ENCODE measurements at regions not wholly inside any gene's neighbourhood (a gene's known extent, or its start where the extent isn't known, plus 50 kb on each side); places are given as distances from the start of the nearest gene placed in this dataset.

DNA sequence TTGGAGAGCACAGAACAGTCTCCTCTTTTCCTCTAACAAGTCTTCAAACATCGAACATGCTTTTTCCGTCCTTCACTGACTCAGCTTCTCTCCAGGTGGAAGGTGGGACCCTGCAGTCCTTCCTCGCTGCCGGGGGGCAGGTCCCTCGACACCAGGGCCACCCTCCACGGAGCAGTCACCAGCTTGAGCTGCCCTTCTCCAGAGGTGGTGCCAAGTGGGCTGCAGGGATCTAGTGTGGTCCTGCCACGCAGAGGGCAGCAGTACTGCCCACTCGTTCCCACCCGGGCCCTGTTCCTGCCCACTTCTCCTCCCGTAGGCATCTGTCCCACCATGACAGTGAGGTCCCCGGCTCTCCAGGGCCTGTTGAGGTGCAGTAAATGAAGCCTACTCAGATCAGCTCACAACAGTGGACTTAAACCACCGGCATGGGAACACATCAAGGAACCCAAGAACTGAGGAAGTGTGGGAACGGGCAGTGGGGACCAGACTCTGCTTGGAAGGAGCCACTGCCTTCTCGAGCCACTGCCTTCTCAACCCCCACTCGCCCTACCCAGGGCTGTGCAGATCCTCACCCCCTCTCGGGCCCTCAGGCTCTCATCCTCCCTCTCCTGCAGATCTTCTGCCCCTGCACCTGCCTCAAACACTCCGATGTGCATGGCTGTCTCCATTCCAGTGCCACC is 153.9 kb downstream of the OAT start:
- peaks cover 20% of the 10 kb centered on the region for H3K27me3 Mint-ChIP-seq (ENCODE audit: low read depth, poor library complexity)
- no peak overlapping the region for H3K4me3 Mint-ChIP-seq
- H3K9me3 Mint-ChIP-seq: no peaks in the 10 kb centered on the region
- peak overlapping the region; percentile 74 for H3K27ac Mint-ChIP-seq
- TF ChIP-seq, protein P1, sequence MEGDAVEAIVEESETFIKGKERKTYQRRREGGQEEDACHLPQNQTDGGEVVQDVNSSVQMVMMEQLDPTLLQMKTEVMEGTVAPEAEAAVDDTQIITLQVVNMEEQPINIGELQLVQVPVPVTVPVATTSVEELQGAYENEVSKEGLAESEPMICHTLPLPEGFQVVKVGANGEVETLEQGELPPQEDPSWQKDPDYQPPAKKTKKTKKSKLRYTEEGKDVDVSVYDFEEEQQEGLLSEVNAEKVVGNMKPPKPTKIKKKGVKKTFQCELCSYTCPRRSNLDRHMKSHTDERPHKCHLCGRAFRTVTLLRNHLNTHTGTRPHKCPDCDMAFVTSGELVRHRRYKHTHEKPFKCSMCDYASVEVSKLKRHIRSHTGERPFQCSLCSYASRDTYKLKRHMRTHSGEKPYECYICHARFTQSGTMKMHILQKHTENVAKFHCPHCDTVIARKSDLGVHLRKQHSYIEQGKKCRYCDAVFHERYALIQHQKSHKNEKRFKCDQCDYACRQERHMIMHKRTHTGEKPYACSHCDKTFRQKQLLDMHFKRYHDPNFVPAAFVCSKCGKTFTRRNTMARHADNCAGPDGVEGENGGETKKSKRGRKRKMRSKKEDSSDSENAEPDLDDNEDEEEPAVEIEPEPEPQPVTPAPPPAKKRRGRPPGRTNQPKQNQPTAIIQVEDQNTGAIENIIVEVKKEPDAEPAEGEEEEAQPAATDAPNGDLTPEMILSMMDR (IDR thresholded peaks at IDR 0.05): no peak
- no peak for DNase-seq
- peaks cover 21% of the 10 kb centered on the region for H3K4me1 Mint-ChIP-seq
- no peaks in the 10 kb centered on the region for H3K36me3 Mint-ChIP-seq (ENCODE audit: low read depth)

DNA sequence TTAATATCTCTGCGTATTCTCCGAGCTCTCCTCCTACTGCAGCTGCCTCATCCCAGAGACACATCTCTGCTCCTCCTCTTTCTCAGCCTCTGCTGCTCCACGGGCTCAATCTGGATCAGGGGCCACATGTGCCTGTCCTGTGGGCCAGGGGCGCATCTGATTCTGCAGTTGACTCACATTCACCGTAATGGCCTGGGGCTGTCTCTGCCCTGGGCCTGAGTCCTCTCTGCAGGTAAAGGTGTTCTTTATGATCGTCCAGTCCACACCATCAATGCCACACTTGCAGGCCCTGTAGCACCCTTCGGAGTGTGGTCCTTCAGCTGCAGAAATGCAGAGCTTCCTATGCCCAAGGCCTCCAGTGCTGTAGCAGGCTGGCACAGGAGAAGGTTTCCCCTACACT is 154.5 kb downstream of the OAT start:
- Mint-ChIP-seq H3K27me3 (ENCODE audit: low read depth, poor library complexity) (peaks cover 20% of the 10 kb centered on the region), H3K36me3 (ENCODE audit: low read depth) (no peaks in the 10 kb centered on the region), H3K9me3 (no peaks in the 10 kb centered on the region), H3K4me3 (no peak overlapping the region), H3K27ac (no peak overlapping the region), H3K4me1 (peaks cover 21% of the 10 kb centered on the region)
- TF ChIP-seq, protein P1 (IDR thresholded peaks at IDR 0.05): no peak
- no peak for DNase-seq

DNA sequence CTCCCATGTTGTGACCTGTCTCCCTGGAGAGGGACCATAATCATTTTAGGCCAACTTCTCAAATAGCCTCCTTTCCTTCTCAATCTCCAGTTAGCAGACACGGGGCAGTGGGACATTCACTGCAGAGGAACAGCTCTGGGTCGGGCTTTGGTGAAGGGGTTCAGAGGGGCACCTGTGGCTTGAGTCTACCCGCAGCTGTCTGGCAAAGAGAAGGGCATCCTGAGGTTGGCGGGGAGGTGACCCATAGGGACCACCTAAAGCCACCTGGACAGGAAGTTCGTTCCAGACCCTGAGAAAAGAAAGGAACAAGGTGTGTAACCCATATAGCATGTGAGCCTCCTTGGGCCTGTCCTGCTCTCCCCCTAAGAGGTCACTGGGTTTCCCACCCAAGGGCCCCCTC is 155.0 kb downstream of the OAT start:
- peaks cover 25% of the 10 kb centered on the region for H3K27me3 Mint-ChIP-seq (ENCODE audit: low read depth, poor library complexity)
- no peaks in the 10 kb centered on the region for H3K36me3 Mint-ChIP-seq (ENCODE audit: low read depth)
- H3K4me1 Mint-ChIP-seq: peaks cover 21% of the 10 kb centered on the region
- H3K9me3 Mint-ChIP-seq: peaks cover 4% of the 10 kb centered on the region
- no peak overlapping the region for H3K4me3 Mint-ChIP-seq
- no peak overlapping the region for H3K27ac Mint-ChIP-seq
- TF ChIP-seq, protein P1 (IDR thresholded peaks at IDR 0.05): no peak
- DNase-seq: no peak

DNA sequence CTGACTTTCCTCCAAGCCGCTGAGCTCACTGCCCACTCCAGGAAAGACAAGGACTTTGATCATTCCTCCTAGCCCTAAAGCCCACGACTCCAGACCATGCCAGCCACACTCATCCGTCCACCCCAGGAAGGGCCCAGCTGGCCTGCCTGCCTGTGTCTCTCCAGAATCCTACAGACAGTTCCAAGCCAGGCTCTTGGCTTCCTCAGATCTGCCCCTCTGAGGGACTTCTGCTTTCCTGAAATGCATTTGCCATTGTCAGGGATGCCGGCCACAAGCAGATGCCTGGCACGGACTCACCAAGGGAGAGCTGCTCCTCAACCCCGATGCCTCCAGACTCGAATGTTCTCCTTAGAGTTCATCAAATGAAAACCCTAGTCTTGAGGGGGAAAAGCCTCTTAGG is 155.8 kb downstream of the OAT start:
- TF ChIP-seq, protein P1 (IDR thresholded peaks at IDR 0.05): no peak
- Mint-ChIP-seq H3K9me3 (peaks cover 4% of the 10 kb centered on the region), H3K4me1 (peaks cover 26% of the 10 kb centered on the region), H3K27me3 (ENCODE audit: low read depth, poor library complexity) (peaks cover 27% of the 10 kb centered on the region), H3K36me3 (ENCODE audit: low read depth) (no peaks in the 10 kb centered on the region), H3K4me3 (no peak overlapping the region), H3K27ac (no peak overlapping the region)
- DNase-seq: no peak

DNA sequence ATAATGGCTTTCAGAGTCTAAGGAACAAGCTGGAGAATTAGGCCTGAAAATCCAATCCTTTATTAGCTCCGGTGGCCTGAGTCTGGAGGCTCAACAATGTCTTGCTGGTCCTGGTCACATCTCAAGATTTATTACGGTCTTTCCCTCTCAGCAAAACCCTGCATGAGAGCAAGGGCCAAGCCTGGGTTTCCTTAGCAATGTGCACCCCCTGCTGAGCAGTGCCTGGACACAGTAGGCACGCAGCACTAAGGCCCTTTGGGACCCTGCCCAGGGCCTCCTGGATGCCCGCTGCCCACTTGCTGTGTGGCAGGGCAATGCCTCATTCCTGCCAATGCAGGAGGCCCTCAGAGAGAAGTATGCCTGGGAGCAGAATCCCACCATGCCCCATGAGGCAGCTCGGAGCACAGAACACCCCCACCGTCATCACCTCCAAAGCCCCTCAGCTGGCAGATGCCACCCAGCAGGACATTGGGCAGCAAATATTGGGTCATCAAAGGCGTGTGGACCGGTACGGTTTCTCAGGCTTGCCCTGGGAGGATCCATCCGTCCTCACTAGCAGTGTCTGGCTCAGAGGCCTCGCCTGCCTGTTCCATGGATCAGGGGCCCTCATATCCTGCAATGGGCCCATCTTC is 156.4 kb downstream of the OAT start:
- H3K4me1 Mint-ChIP-seq: peaks cover 30% of the 10 kb centered on the region
- no peak overlapping the region for H3K27ac Mint-ChIP-seq
- peaks cover 27% of the 10 kb centered on the region for H3K27me3 Mint-ChIP-seq (ENCODE audit: low read depth, poor library complexity)
- H3K4me3 Mint-ChIP-seq: no peak overlapping the region
- TF ChIP-seq, protein P1 (IDR thresholded peaks at IDR 0.05): no peak
- H3K9me3 Mint-ChIP-seq: peaks cover 4% of the 10 kb centered on the region
- no peaks in the 10 kb centered on the region for H3K36me3 Mint-ChIP-seq (ENCODE audit: low read depth)
- peak; percentile 25 for DNase-seq
